ENCODE measurements at regions not wholly inside any gene's neighbourhood (a gene's known extent, or its start where the extent isn't known, plus 50 kb on each side); places are given as distances from the start of the nearest gene placed in this dataset.

DNA sequence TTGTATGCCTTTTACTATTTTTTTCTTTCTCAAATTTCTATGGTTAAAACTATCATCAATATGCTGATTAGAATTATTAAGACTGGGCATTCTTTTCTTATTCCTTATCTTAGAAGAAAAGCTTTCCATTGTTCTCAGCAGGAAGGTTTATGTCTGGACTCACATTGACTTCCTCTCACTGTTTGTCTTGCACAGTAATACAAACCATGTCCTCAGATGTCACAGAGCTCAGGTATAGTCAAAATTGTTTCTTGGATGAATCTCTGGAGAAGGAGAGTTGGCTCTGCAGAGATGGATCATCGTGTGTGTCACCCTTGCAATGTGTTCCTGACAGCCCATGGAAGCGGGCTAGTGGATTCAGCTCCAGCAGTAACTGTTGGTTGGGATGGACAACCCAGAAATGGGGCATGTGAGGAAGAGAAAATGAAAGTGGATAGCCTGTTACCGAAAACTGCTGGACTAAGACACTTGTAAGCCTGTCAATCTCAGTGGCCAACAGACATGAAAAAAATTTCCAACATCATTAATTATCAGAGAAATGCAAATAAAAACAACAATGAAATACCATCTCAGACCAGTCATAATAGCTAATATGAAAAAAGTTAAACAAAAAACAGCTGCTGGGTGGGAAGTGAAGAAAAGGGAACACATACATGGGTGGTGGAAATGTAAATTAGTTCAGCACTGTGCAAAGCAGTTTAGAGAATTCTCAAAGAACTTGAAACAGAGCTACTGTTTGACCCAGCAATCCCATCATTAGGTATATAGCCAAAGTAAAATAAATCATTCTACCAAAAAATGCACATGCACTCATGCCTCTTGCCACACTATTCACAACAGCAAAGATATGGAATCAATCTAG, 967.8 kb downstream of the TMEM121 start:
- no peak overlapping the region for H3K27ac ChIP-seq (ENCODE audit: low read length)
- H3K4me3 ChIP-seq (ENCODE audit: low read depth in 1 of 2, low read length in 2 of 2): peak overlapping the region in 1 of 2 donors; percentile 41
- H3K27me3 ChIP-seq (ENCODE audit: low read depth, low read length): no peaks in the 10 kb centered on the region
- H3K9me3 ChIP-seq (ENCODE audit: control insufficient read depth in 1 of 2, low read length in 2 of 2): no peaks in the 10 kb centered on the region
- no peaks in the 10 kb centered on the region for H3K36me3 ChIP-seq (ENCODE audit: control insufficient read depth in 1 of 2, insufficient read depth in 2 of 2, low read length in 2 of 2)
- H3K4me1 ChIP-seq (ENCODE audit: control insufficient read depth in 1 of 2, insufficient read depth in 2 of 2, low read length in 2 of 2): no peaks in the 10 kb centered on the region

DNA sequence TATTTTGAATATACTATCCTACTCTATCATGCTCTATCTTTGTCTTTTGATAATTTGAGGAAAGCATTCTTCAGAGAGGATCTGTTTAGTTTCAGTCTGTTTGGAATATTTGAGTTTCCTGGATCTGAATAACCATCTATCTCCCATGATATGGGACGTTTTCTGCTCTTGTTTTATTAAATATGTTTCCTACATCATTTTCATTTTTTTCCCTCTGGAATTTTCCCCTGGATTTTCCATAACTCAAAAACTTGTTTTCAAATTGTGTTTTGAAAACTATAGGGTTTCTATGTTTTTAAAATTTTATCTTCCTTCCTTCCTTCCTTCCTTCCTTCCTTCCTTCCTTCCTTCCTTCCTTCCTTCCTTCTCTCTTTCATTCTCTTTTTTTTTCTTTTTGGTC, 974.2 kb downstream of the TMEM121 start:
- Histone ChIP-seq H3K27me3 (ENCODE audit: low read depth, low read length) (no peaks in the 10 kb centered on the region), H3K9me3 (ENCODE audit: control insufficient read depth in 1 of 2, low read length in 2 of 2) (no peaks in the 10 kb centered on the region), H3K36me3 (ENCODE audit: control insufficient read depth in 1 of 2, insufficient read depth in 2 of 2, low read length in 2 of 2) (no peaks in the 10 kb centered on the region), H3K4me3 (ENCODE audit: low read depth in 1 of 2, low read length in 2 of 2) (no peak overlapping the region), H3K4me1 (ENCODE audit: control insufficient read depth in 1 of 2, insufficient read depth in 2 of 2, low read length in 2 of 2) (no peaks in the 10 kb centered on the region), H3K27ac (ENCODE audit: low read length) (no peak overlapping the region)

DNA sequence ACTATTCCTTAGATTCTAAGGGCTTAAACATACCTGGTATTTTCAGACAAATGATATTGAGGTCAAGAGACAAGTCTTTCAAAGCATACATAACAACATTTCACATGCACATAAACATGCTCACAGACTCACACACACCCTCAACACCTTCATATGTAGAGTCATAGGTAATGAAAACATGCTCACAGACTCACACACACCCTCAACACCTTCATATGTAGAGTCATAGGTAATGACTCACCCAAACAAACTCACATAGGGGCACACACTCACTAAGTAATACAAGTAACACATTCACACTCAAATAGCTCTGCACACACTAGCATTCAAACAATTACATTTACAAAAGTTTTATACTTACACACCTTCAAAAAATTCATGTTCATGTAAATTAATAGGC, 975.5 kb downstream of the TMEM121 start:
- Histone ChIP-seq H3K4me3 (ENCODE audit: low read depth in 1 of 2, low read length in 2 of 2) (no peak overlapping the region), H3K4me1 (ENCODE audit: control insufficient read depth in 1 of 2, insufficient read depth in 2 of 2, low read length in 2 of 2) (no peaks in the 10 kb centered on the region)

DNA sequence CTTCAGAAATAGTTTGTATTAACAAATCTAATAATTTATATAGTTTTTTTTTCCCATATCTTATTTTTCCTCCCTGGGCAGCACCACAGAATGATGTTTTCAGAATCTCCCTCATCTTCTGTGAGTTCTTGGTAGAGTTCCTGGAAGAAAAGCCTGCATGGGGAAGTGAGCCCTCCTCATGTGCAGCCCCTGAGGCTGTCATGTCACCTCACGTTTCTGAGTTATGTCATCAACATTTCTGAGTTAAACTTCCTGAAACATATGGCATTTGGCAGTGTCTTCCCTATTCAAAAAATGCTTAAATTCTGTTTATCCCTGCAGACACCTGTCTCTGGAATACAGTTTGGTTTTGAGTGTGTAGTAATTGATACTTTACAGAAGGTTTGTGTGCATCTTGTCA, 979.0 kb downstream of the TMEM121 start:
- Histone ChIP-seq H3K4me1 (ENCODE audit: control insufficient read depth in 1 of 2, insufficient read depth in 2 of 2, low read length in 2 of 2) (no peaks in the 10 kb centered on the region), H3K27ac (ENCODE audit: low read length) (no peak overlapping the region), H3K27me3 (ENCODE audit: low read depth, low read length) (no peaks in the 10 kb centered on the region), H3K4me3 (ENCODE audit: low read depth in 1 of 2, low read length in 2 of 2) (no peak overlapping the region), H3K36me3 (ENCODE audit: control insufficient read depth in 1 of 2, insufficient read depth in 2 of 2, low read length in 2 of 2) (no peaks in the 10 kb centered on the region), H3K9me3 (ENCODE audit: control insufficient read depth in 1 of 2, low read length in 2 of 2) (no peaks in the 10 kb centered on the region)

More for the DNA sequence above, 975.5 kb downstream of the TMEM121 start:
- H3K27ac ChIP-seq (ENCODE audit: low read length): no peak overlapping the region
- H3K36me3 ChIP-seq (ENCODE audit: control insufficient read depth in 1 of 2, insufficient read depth in 2 of 2, low read length in 2 of 2): no peaks in the 10 kb centered on the region
- H3K9me3 ChIP-seq (ENCODE audit: control insufficient read depth in 1 of 2, low read length in 2 of 2): no peaks in the 10 kb centered on the region
- no peaks in the 10 kb centered on the region for H3K27me3 ChIP-seq (ENCODE audit: low read depth, low read length)

DNA sequence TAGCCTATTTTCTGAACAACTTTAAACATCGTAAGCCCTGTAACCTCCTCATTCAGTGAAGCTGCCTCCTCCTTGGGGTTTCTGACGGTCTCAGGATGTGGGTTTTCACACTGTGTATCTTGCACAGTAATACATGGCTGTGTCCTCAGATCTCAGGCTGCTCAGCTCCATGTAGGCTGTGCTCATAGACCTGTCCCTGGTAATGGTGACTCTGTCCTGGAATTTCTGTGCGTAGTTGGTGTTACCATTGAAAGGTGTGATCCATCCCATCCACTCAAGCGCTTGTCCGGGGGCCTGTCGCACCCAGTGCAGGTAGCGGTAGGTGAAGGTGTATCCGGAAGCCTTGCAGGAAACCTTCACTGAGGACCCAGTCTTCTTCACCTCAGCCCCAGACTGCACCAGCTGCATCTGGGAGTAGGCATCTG, 980.5 kb downstream of the TMEM121 start:
- Histone ChIP-seq H3K4me3 (ENCODE audit: low read depth in 1 of 2, low read length in 2 of 2) (no peak overlapping the region), H3K27me3 (ENCODE audit: low read depth, low read length) (no peaks in the 10 kb centered on the region), H3K9me3 (ENCODE audit: control insufficient read depth in 1 of 2, low read length in 2 of 2) (no peaks in the 10 kb centered on the region), H3K4me1 (ENCODE audit: control insufficient read depth in 1 of 2, insufficient read depth in 2 of 2, low read length in 2 of 2) (no peaks in the 10 kb centered on the region), H3K36me3 (ENCODE audit: control insufficient read depth in 1 of 2, insufficient read depth in 2 of 2, low read length in 2 of 2) (no peaks in the 10 kb centered on the region), H3K27ac (ENCODE audit: low read length) (no peak overlapping the region)

DNA sequence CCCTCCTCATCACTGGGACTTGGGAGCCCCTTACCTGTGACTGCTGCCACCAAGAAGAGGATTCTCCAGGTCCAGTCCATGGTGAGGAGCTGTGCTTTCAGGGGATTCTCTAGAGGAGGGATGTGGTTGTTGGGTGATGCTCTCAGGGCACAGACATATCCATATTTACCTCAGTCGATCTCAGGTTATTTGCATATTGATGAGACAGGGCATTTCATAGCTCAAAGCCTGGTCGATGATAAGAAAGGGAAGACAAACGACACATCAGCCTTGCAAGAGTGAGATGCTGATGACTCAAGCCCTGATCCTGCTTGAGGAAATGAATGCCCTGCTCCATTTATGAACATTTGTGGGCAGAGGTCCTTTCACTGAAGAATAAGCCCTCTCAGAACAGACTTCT, 981.0 kb downstream of the TMEM121 start:
- Histone ChIP-seq H3K4me1 (ENCODE audit: control insufficient read depth in 1 of 2, insufficient read depth in 2 of 2, low read length in 2 of 2) (no peaks in the 10 kb centered on the region), H3K4me3 (ENCODE audit: low read depth in 1 of 2, low read length in 2 of 2) (no peak overlapping the region), H3K27ac (ENCODE audit: low read length) (no peak overlapping the region), H3K36me3 (ENCODE audit: control insufficient read depth in 1 of 2, insufficient read depth in 2 of 2, low read length in 2 of 2) (no peaks in the 10 kb centered on the region), H3K9me3 (ENCODE audit: control insufficient read depth in 1 of 2, low read length in 2 of 2) (no peaks in the 10 kb centered on the region), H3K27me3 (ENCODE audit: low read depth, low read length) (no peaks in the 10 kb centered on the region)

DNA sequence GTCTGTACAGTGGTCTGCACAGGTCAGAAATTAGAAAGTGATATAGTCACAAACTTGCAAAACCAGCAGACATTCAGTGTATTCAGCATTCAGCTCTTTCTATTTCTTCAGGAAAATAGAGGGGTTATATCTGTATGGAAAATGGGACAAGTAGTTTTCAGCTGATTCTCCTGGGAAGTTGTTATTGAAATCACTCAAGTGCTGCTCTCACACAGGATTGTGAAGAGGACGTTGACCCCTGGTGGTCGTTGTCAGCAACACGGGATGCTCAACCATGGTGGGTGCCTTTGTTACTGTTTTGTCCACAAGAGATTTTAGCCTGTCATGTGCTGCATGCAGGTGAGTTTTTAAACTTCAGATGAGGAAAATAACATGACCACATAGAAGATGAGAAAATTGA, 981.8 kb downstream of the TMEM121 start:
- no peak overlapping the region for H3K4me3 ChIP-seq (ENCODE audit: low read depth in 1 of 2, low read length in 2 of 2)
- H3K27ac ChIP-seq (ENCODE audit: low read length): no peak overlapping the region
- no peaks in the 10 kb centered on the region for H3K9me3 ChIP-seq (ENCODE audit: control insufficient read depth in 1 of 2, low read length in 2 of 2)
- H3K36me3 ChIP-seq (ENCODE audit: control insufficient read depth in 1 of 2, insufficient read depth in 2 of 2, low read length in 2 of 2): no peaks in the 10 kb centered on the region
- H3K27me3 ChIP-seq (ENCODE audit: low read depth, low read length): no peaks in the 10 kb centered on the region
- H3K4me1 ChIP-seq (ENCODE audit: control insufficient read depth in 1 of 2, insufficient read depth in 2 of 2, low read length in 2 of 2): no peaks in the 10 kb centered on the region

DNA sequence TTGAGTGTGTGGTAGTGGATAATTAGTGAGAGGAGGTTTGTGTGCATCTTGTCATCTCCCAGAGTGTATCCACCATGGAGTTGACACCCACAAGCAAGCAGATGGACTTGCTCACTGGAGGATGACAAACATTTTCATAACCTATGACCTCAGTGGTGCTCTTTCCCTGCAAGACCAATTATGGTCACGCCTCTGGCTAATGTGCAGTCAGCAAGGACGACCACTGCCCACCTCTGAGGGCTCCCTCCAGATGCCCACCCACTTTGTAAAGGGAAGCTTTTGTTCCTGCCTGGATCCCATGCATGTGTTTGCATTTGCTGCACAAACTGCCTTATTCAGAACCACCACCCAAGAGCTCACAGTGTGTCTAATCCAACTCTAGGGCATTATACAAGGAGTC, 982.8 kb downstream of the TMEM121 start:
- H3K4me3 ChIP-seq (ENCODE audit: low read depth in 1 of 2, low read length in 2 of 2): no peak overlapping the region
- no peaks in the 10 kb centered on the region for H3K9me3 ChIP-seq (ENCODE audit: control insufficient read depth in 1 of 2, low read length in 2 of 2)
- H3K27me3 ChIP-seq (ENCODE audit: low read depth, low read length): no peaks in the 10 kb centered on the region
- no peak overlapping the region for H3K27ac ChIP-seq (ENCODE audit: low read length)
- H3K4me1 ChIP-seq (ENCODE audit: control insufficient read depth in 1 of 2, insufficient read depth in 2 of 2, low read length in 2 of 2): no peaks in the 10 kb centered on the region
- H3K36me3 ChIP-seq (ENCODE audit: control insufficient read depth in 1 of 2, insufficient read depth in 2 of 2, low read length in 2 of 2): no peaks in the 10 kb centered on the region

DNA sequence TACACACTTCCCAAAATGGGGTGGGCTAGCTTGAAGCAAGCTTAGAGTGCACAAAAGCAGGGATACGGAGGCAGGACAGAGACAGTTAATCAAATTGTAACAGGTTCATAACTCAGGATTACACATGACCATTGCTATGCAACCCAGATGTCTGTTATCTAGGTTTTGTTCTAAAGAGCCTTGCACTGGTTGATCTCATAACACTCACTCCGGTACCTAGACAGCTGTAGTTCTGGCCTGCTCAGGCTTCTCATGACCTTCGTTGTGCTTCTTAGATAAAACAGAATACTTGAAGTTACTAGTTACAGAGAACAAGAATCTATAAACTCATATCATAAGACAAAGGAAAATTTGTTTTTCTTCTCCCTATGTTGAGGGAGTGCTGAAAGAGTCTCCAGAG, 983.4 kb downstream of the TMEM121 start:
- Histone ChIP-seq H3K9me3 (ENCODE audit: control insufficient read depth in 1 of 2, low read length in 2 of 2) (no peaks in the 10 kb centered on the region), H3K27ac (ENCODE audit: low read length) (no peak overlapping the region), H3K4me3 (ENCODE audit: low read depth in 1 of 2, low read length in 2 of 2) (no peak overlapping the region), H3K4me1 (ENCODE audit: control insufficient read depth in 1 of 2, insufficient read depth in 2 of 2, low read length in 2 of 2) (no peaks in the 10 kb centered on the region), H3K36me3 (ENCODE audit: control insufficient read depth in 1 of 2, insufficient read depth in 2 of 2, low read length in 2 of 2) (no peaks in the 10 kb centered on the region), H3K27me3 (ENCODE audit: low read depth, low read length) (no peaks in the 10 kb centered on the region)

DNA sequence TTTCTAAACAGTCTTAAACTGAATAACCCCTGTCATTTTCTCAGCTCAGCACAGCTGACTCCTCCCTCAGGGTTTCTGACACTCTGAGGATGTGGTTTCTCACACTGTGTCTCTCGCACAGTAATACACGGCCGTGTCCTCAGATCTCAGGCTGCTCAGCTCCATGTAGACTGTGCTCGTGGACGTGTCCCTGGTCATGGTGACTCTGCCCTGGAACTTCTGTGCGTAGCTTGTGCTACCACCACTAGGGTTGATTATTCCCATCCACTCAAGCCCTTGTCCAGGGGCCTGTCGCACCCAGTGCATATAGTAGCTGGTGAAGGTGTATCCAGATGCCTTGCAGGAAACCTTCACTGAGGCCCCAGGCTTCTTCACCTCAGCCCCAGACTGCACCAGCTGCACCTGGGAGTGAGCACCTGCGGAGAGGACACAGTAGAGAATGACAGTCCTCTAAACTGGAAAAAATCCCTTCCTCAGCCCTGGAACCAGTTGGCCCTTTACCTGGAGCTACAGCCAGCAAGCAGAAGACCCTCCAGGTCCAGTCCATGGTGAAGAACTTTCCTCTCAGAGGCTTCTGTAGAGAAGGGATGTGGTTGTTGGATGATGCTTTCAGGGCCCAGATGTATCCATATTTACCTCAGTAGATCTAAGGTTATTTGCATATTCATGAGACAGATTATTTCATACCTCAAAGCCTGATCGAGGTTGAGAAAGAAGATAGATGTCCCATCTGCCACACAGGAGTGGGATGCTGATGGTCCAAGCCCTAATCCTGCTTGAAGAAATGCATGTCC, 984.8 kb downstream of the TMEM121 start:
- Histone ChIP-seq H3K27me3 (ENCODE audit: low read depth, low read length) (no peaks in the 10 kb centered on the region), H3K27ac (ENCODE audit: low read length) (no peak overlapping the region), H3K4me3 (ENCODE audit: low read depth in 1 of 2, low read length in 2 of 2) (no peak overlapping the region), H3K9me3 (ENCODE audit: control insufficient read depth in 1 of 2, low read length in 2 of 2) (no peaks in the 10 kb centered on the region), H3K36me3 (ENCODE audit: control insufficient read depth in 1 of 2, insufficient read depth in 2 of 2, low read length in 2 of 2) (no peaks in the 10 kb centered on the region), H3K4me1 (ENCODE audit: control insufficient read depth in 1 of 2, insufficient read depth in 2 of 2, low read length in 2 of 2) (no peaks in the 10 kb centered on the region)

DNA sequence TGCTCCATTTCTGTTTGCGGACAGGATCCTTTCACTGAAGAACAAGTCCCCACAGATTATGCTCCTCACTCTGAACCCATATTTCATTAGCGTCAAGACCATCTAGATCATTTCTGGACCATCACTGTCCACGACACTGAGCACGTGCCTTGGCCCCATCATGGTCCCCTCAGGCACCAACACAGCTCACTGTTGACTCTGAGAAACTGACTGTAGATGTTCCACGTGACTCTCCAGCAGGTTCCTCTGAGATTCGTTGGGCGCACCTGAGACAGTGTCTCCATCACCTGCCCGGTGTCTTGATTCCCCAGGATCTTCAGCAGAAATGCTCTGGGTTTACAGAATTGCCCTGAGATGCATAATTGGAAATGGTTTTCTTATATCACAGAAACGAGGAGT, 985.4 kb downstream of the TMEM121 start:
- no peaks in the 10 kb centered on the region for H3K36me3 ChIP-seq (ENCODE audit: control insufficient read depth in 1 of 2, insufficient read depth in 2 of 2, low read length in 2 of 2)
- H3K27ac ChIP-seq (ENCODE audit: low read length): no peak overlapping the region
- no peaks in the 10 kb centered on the region for H3K4me1 ChIP-seq (ENCODE audit: control insufficient read depth in 1 of 2, insufficient read depth in 2 of 2, low read length in 2 of 2)
- H3K9me3 ChIP-seq (ENCODE audit: control insufficient read depth in 1 of 2, low read length in 2 of 2): no peaks in the 10 kb centered on the region
- H3K27me3 ChIP-seq (ENCODE audit: low read depth, low read length): no peaks in the 10 kb centered on the region
- H3K4me3 ChIP-seq (ENCODE audit: low read depth in 1 of 2, low read length in 2 of 2): no peak overlapping the region

All from muscle layer of duodenum (tissue), 2 donors.